ENCODE measurements at regions not wholly inside any gene's neighbourhood (a gene's known extent, or its start where the extent isn't known, plus 50 kb on each side); places are given as distances from the start of the nearest gene placed in this dataset.

DNA sequence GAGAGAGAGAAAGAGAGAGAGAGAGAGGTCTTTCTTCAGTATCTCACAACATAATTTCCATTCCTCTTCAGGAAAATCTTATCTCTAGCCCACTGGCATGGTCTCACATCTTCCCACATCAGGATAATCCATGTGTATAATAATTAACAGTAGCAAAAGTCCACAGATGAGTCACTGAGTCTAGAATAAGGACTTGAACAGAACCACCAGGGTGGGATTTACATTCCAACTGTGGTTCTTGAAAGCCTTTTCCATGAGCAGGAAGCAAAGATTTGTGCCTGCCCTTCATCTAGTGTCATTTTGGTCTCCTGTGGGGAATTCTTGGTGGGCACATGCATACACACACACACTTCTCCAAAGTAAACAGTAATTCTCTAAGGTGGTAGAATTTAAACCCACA, 107.1 kb upstream of the TCF4 start:
- TF ChIP-seq, protein P1, sequence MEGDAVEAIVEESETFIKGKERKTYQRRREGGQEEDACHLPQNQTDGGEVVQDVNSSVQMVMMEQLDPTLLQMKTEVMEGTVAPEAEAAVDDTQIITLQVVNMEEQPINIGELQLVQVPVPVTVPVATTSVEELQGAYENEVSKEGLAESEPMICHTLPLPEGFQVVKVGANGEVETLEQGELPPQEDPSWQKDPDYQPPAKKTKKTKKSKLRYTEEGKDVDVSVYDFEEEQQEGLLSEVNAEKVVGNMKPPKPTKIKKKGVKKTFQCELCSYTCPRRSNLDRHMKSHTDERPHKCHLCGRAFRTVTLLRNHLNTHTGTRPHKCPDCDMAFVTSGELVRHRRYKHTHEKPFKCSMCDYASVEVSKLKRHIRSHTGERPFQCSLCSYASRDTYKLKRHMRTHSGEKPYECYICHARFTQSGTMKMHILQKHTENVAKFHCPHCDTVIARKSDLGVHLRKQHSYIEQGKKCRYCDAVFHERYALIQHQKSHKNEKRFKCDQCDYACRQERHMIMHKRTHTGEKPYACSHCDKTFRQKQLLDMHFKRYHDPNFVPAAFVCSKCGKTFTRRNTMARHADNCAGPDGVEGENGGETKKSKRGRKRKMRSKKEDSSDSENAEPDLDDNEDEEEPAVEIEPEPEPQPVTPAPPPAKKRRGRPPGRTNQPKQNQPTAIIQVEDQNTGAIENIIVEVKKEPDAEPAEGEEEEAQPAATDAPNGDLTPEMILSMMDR (IDR thresholded peaks at IDR 0.05 in 2 of 3, conservative IDR thresholded peaks at IDR 0.05 in 1 of 3; ENCODE audit: control insufficient read depth in 2 of 3, extremely low read depth in 1 of 3, insufficient read depth in 1 of 3, low read depth in 3 of 3, low read length in 3 of 3) = no peak
- TF ChIP-seq POLR2A (IDR thresholded peaks at IDR 0.05; ENCODE audit: low read depth, low read length) (no peak), RAD21 (IDR thresholded peaks at IDR 0.05; ENCODE audit: insufficient read depth, low read depth, low read length) (no peak), MYC (IDR thresholded peaks at IDR 0.05; ENCODE audit: insufficient read depth, insufficient read length, insufficient replicate concordance, low read length, severe bottlenecking) (no peak)
